H1 (cell line): ENCODE measurements at regions not wholly inside any gene's neighbourhood (a gene's known extent, or its start where the extent isn't known, plus 50 kb on each side); places are given as distances from the start of the nearest gene placed in this dataset.

Experiments used
- NRF1 ChIP-seq: IDR thresholded peaks from 2 replicates; pipeline ENCODE4 v1.6.1; 2011; ENCODE audit warnings: mild to moderate bottlenecking, low read depth, low read length, improper control_type of control experiment
- SIN3A ChIP-seq, 2 experiments: IDR thresholded peaks in 1 of 2; conservative IDR thresholded peaks in 1 of 2; 2 replicates each; pipeline ENCODE4 v1.6.1; 2011 to 2012; ENCODE audit warnings: low read length in 2 of 2, improper control_type of control experiment in 1 of 2, low read depth in 1 of 2, mild to moderate bottlenecking in 1 of 2

- no peak for TF ChIP-seq SIN3A (conservative IDR thresholded peaks at IDR 0.05 in 1 of 2, IDR thresholded peaks at IDR 0.05 in 1 of 2; ENCODE audit: low read depth in 1 of 2, low read length in 2 of 2)
- TF ChIP-seq NRF1 = no peak
Observed at GRCh38 chr19:34104096-34104495, 68.2 kb upstream of the LSM14A start (continued).
